Mesenchymal stem cell (in vitro differentiated cells and primary cell): ENCODE measurements at regions not wholly inside any gene's neighbourhood (a gene's known extent, or its start where the extent isn't known, plus 50 kb on each side); places are given as distances from the start of the nearest gene placed in this dataset.
"Not testable (repeated sequence)": the region's sequence is repeated elsewhere in the genome, so short reads cannot be mapped to it uniquely, and the experiment has no call there.

ENCODE experiments used
- DNase-seq: peaks from one replicate; pipeline ENCODE4 v3.0.0-alpha.2; 2013
- H2AFZ ChIP-seq: one replicate; pipeline ENCODE4 v1.6.1; 2013; ENCODE audit warnings: low read depth, mild to moderate bottlenecking, control low read depth, inconsistent platforms, low read length, moderate library complexity
- H2AK5ac ChIP-seq: 2 replicates; pipeline ENCODE4 v1.6.1; 2013; ENCODE audit warnings: low read length, moderate library complexity, mild to moderate bottlenecking, inconsistent platforms; ENCODE audit not compliant: severe bottlenecking
- H2BK120ac ChIP-seq: one replicate; pipeline ENCODE4 v1.6.1; 2013; ENCODE audit warnings: low read depth, mild to moderate bottlenecking, inconsistent platforms, low read length, moderate library complexity
- H2BK12ac ChIP-seq, 2 experiments: one replicate each; pipeline ENCODE4 v1.6.1; 2013; ENCODE audit warnings: inconsistent platforms in 2 of 2, low read length in 2 of 2, mild to moderate bottlenecking in 2 of 2, moderate library complexity in 2 of 2, control low read depth in 1 of 2
- H2BK15ac ChIP-seq: one replicate; pipeline ENCODE4 v1.6.1; 2013; ENCODE audit warnings: mild to moderate bottlenecking, low read depth, inconsistent platforms; ENCODE audit not compliant: poor library complexity, severe bottlenecking
- H2BK5ac ChIP-seq: 2 replicates; pipeline ENCODE4 v1.6.1; 2013; ENCODE audit warnings: low read depth, mild to moderate bottlenecking, low read length, control low read depth, inconsistent platforms; ENCODE audit not compliant: poor library complexity, severe bottlenecking
- H3K14ac ChIP-seq, 2 experiments: one replicate each; pipeline ENCODE4 v1.6.1; 2013; ENCODE audit warnings: inconsistent platforms in 2 of 2, low read length in 2 of 2, control low read depth in 1 of 2, mild to moderate bottlenecking in 1 of 2, moderate library complexity in 1 of 2
- H3K18ac ChIP-seq, 2 experiments: one replicate each; pipeline ENCODE4 v1.6.1; 2013; ENCODE audit warnings: inconsistent platforms in 2 of 2, low read length in 2 of 2, control low read depth in 1 of 2, low read depth in 1 of 2, mild to moderate bottlenecking in 1 of 2
- H3K23ac ChIP-seq, 2 experiments: one replicate each; pipeline ENCODE4 v1.6.1; 2013; ENCODE audit warnings: inconsistent platforms in 2 of 2, low read length in 2 of 2, mild to moderate bottlenecking in 2 of 2, moderate library complexity in 2 of 2, control low read depth in 1 of 2
- H3K27ac ChIP-seq: 2 replicates; pipeline ENCODE4 v1.5.1; 2013; ENCODE audit warnings: mild to moderate bottlenecking, moderate library complexity, low read length, control low read depth, inconsistent platforms; ENCODE audit not compliant: poor library complexity, severe bottlenecking
- H3K27me3 ChIP-seq, 2 experiments: 2 replicates each; pipeline versions ENCODE4 v1.6.1 to v1.7.0; 2013; ENCODE audit warnings: low read length in 2 of 2, mild to moderate bottlenecking in 2 of 2, moderate library complexity in 2 of 2, control low read depth in 1 of 2, inconsistent platforms in 1 of 2; ENCODE audit not compliant: control insufficient read depth in 1 of 2, insufficient read depth in 1 of 2
- H3K36me3 ChIP-seq, 2 experiments: 2 replicates each; pipeline versions ENCODE4 v1.6.1 to v1.7.0; 2013; ENCODE audit warnings: low read length in 2 of 2, control low read depth in 1 of 2, inconsistent platforms in 1 of 2, low read depth in 1 of 2, mild to moderate bottlenecking in 1 of 2; ENCODE audit not compliant: insufficient read depth in 2 of 2, control insufficient read depth in 1 of 2
- H3K4ac ChIP-seq, 2 experiments: one replicate each; pipeline ENCODE4 v1.6.1; 2013; ENCODE audit warnings: inconsistent platforms in 2 of 2, low read length in 2 of 2, mild to moderate bottlenecking in 2 of 2, moderate library complexity in 2 of 2, control low read depth in 1 of 2, low read depth in 1 of 2
- H3K4me1 ChIP-seq: 2 replicates; pipeline ENCODE4 v1.6.1; 2013; ENCODE audit warnings: low read depth, low read length, control low read depth; ENCODE audit not compliant: control insufficient read depth, insufficient read depth
- H3K4me2 ChIP-seq: 2 replicates; pipeline ENCODE4 v1.6.1; 2013; ENCODE audit warnings: low read length, mild to moderate bottlenecking, inconsistent platforms; ENCODE audit not compliant: poor library complexity, severe bottlenecking
- H3K4me3 ChIP-seq, 2 experiments: 2 replicates each; pipeline versions ENCODE4 v1.5.1 to v1.7.0; 2013; ENCODE audit warnings: low read length in 2 of 2, mild to moderate bottlenecking in 2 of 2, control low read depth in 1 of 2, low read depth in 1 of 2; ENCODE audit not compliant: insufficient read depth in 1 of 2
- H3K79me1 ChIP-seq: replicated peaks from 2 replicates; pipeline ENCODE4 v1.6.1; 2013; ENCODE audit warnings: mild to moderate bottlenecking, control low read depth, low read length, inconsistent platforms; ENCODE audit not compliant: poor library complexity, severe bottlenecking
- H3K9ac ChIP-seq: 2 replicates; pipeline ENCODE4 v1.7.0; 2013; ENCODE audit warnings: mild to moderate bottlenecking, low read length, moderate library complexity
- H3K9me3 ChIP-seq: 2 replicates; pipeline ENCODE4 v1.7.0; 2013; ENCODE audit warnings: mild to moderate bottlenecking, low read length; ENCODE audit not compliant: control insufficient read depth
- H4K8ac ChIP-seq: one replicate; pipeline ENCODE4 v1.6.1; 2013; ENCODE audit warnings: inconsistent platforms, mild to moderate bottlenecking, low read length, moderate library complexity
- H4K91ac ChIP-seq: one replicate; pipeline ENCODE4 v1.6.1; 2013; ENCODE audit warnings: mild to moderate bottlenecking, low read length, inconsistent platforms
- WGBS: methylation state at CpG from one replicate; pipeline ENCODE4 v1.1.7; 2013; ENCODE audit warnings: mixed read lengths; 5-methylcytosine and 5-hydroxymethylcytosine counted together

DNA sequence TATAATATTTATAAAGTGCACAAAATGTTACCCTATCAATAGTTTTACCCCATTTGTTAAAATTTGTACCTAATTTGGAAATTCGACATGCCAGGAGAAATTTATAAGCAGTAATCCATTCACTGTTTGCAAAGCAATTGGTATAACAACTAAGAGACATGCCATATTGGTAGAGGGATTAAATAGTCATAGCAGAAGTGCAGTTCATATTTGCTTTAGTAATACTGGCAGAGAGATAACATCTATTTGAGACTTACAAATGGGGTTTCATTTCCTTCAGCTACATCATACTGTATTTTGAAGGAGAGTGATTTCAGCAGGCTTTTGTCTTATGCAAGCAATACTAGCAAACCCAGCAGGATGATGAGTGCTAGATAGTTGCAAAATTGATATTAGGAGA, 610.4 kb upstream of the CDH10 start:
- Histone ChIP-seq H3K9me3 (no peaks in the 10 kb centered on the region), H3K4me2 (no peak overlapping the region)
- WGBS: no CpG with 5 or more reads among the region's 1 CpG

DNA sequence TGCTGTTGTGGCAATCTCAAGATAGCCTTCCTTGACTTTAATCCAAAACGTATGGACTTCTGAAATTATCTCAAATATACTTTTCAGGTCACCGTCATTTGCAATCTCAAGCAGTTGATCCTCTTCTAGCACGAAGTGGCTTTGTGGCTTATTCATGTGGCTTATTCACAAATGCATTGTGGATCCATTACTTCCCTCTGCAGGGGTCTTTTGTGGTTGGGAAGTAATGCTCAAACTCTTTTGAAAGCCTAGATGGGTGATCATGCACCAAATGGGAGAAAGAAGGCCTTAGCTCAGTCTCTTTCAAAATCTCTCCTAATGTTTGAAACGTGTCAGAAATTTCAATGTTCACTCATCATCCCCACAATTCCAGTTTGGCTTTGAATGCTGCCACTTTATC, 597.2 kb upstream of the CDH10 start:
- Histone ChIP-seq H3K4me2 (no peak overlapping the region), H3K14ac (no peak overlapping the region), H2BK120ac (no peak overlapping the region), H4K91ac (no peak overlapping the region), H3K4ac (no peak overlapping the region), H3K27ac (no peak overlapping the region), H2AFZ (no peak overlapping the region), H2BK12ac (no peak overlapping the region), H2AK5ac (no peak overlapping the region), H3K4me1 (no peaks in the 10 kb centered on the region), H4K8ac (no peak overlapping the region), H3K79me1 (no peaks in the 10 kb centered on the region), H3K23ac (no peak overlapping the region), H3K36me3 (no peaks in the 10 kb centered on the region), H3K9ac (no peak overlapping the region), H3K4me3 (no peak overlapping the region), H2BK5ac (no peak overlapping the region), H2BK15ac (no peak overlapping the region), H3K18ac (no peak overlapping the region), H3K27me3 (no peaks in the 10 kb centered on the region), H3K9me3 (peaks cover 17% of the 10 kb centered on the region)
- no peak for DNase-seq
- 57% methylated on average over 4 of the region's 4 CpGs for WGBS

More for the DNA sequence above, 610.4 kb upstream of the CDH10 start:
- Histone ChIP-seq H3K4me3 (no peak overlapping the region), H2BK15ac (no peak overlapping the region), H2BK5ac (no peak overlapping the region), H3K18ac (no peak overlapping the region), H4K91ac (no peak overlapping the region), H3K27me3 (no peaks in the 10 kb centered on the region), H3K23ac (no peak overlapping the region), H3K4ac (no peak overlapping the region), H3K9ac (no peak overlapping the region), H2AFZ (no peak overlapping the region), H3K79me1 (no peaks in the 10 kb centered on the region), H3K4me1 (no peaks in the 10 kb centered on the region), H4K8ac (no peak overlapping the region), H2AK5ac (no peak overlapping the region), H3K27ac (no peak overlapping the region), H3K36me3 (no peaks in the 10 kb centered on the region), H2BK12ac (no peak overlapping the region), H3K14ac (no peak overlapping the region), H2BK120ac (no peak overlapping the region)
- DNase-seq: no peak

DNA sequence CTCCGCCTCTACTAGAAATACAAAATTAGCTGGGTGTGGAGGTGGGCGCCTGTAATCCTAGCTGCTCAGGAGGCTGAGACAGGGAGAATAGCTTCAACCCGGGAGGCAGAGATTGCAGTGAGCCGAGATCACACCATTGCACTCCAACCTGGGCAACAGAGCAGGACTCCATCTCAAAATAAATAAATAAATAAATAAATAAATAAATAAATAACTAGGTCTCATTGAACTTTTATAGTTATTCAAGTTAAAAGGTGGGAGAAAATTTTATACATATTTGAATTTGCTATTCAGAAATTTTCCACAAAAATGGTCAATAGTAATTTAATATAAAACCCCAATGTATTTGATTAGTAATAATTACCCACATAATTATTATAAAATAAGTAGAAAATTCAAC, 593.9 kb upstream of the CDH10 start:
- not testable (repeated sequence) for H2BK15ac ChIP-seq, H3K18ac ChIP-seq, H4K91ac ChIP-seq, H3K36me3 ChIP-seq, H2BK5ac ChIP-seq, H2BK120ac ChIP-seq, H3K79me1 ChIP-seq, H3K9ac ChIP-seq, DNase-seq, H2AK5ac ChIP-seq, H3K4ac ChIP-seq, H4K8ac ChIP-seq, H3K27ac ChIP-seq, H3K4me1 ChIP-seq, H2AFZ ChIP-seq, H3K4me2 ChIP-seq, H3K27me3 ChIP-seq, H3K23ac ChIP-seq, H3K4me3 ChIP-seq, H3K14ac ChIP-seq, H2BK12ac ChIP-seq, H3K9me3 ChIP-seq
- WGBS: 100% methylated on average over 3 of the region's 4 CpGs

DNA sequence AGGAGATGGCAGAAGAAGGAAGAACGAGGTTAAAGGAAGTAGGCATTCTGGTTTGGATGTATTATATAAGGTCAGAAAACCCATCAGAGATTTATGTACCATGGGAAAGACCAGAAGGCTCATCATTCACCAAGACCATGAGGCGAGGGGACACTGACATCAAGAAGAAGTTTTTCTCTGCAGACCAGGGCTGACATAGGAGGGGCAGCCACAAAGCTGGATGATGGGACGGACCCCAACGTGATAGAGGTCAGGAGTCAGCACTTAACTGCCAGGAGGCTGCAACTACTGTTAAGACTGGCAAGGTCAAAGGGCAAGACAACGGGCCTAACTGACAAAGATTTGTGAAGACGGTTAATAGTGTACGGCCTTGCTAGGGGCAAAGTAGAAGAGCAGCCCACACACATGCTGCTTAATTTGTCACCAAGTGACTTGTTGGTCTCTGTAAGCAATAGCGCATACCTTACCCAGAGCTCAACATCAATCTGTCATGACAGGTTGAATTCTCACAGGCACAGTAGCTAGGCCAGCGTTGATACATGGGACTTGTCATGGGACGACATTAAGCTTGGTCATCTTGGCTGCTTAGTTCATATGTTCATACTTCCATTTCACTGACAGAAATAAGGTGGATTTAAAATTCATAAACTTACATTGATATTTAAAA, 579.7 kb upstream of the CDH10 start:
- Histone ChIP-seq H2BK5ac (no peak overlapping the region), H3K27ac (no peak overlapping the region), H3K9me3 (peaks cover 9% of the 10 kb centered on the region), H2BK15ac (no peak overlapping the region), H3K27me3 (no peaks in the 10 kb centered on the region), H3K4me2 (no peak overlapping the region), H3K23ac (no peak overlapping the region), H4K8ac (no peak overlapping the region), H2AK5ac (no peak overlapping the region), H3K79me1 (no peaks in the 10 kb centered on the region), H3K14ac (no peak overlapping the region), H3K18ac (no peak overlapping the region), H3K4me1 (no peaks in the 10 kb centered on the region), H2AFZ (peak overlapping the region; percentile 29), H4K91ac (no peak overlapping the region), H2BK12ac (no peak overlapping the region), H3K4me3 (no peak overlapping the region), H2BK120ac (no peak overlapping the region), H3K36me3 (no peaks in the 10 kb centered on the region), H3K4ac (no peak overlapping the region), H3K9ac (no peak overlapping the region)
- 67% methylated on average over 8 of the region's 10 CpGs for WGBS
- DNase-seq: no peak
